ENCODE measurements at regions not wholly inside any gene's neighbourhood (a gene's known extent, or its start where the extent isn't known, plus 50 kb on each side); places are given as distances from the start of the nearest gene placed in this dataset.

DNA sequence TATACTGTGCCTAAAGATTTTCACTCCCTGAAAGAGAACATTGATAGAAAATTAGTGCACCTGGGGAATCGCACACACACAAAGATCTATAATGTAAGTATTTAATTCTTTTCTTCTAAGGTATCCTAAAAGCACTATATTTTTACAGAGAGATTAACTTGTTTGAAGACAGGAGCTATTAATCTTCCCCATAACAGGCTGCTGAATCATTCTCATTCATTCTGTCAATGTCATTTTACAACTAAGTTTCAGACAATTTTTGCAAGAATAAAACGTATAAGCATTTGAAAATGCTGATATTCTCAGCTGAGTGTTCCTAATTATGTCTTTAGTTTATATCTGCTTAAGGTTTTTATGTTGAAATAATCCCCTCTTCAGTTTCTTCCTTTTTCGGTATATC is 776.7 kb downstream of the NXPH1 start:
- WGBS, 2 experiments (ENCODE audit: extremely low coverage in 2 of 2, insufficient read length in 1 of 2), result no CpG with 5 or more reads among the region's 3 CpGs
- Histone ChIP-seq H3K4me2 (ENCODE audit: low read depth, low read length) (no peak overlapping the region), H3K23ac (ENCODE audit: low read depth, low read length) (no peak overlapping the region), H4K5ac (ENCODE audit: low read depth, low read length) (no peak overlapping the region), H2BK20ac (ENCODE audit: low read depth, low read length) (no peak overlapping the region), H4K91ac (ENCODE audit: insufficient read depth, low read depth, low read length) (no peak overlapping the region), H2AFZ (replicated peaks; ENCODE audit: low read length, poor library complexity) (no peak overlapping the region), H2BK15ac (ENCODE audit: low read depth, low read length) (no peak overlapping the region), H3K14ac (replicated peaks; ENCODE audit: low read depth, low read length) (no peak overlapping the region), H2BK5ac (ENCODE audit: low read depth, low read length, poor library complexity, severe bottlenecking) (no peak overlapping the region), H2BK120ac (ENCODE audit: low read depth, low read length) (no peak overlapping the region), H3K4ac (ENCODE audit: low read depth, low read length) (no peak overlapping the region), H4K20me1 (ENCODE audit: insufficient read depth, low read length) (no peaks in the 10 kb centered on the region), H3K56ac (ENCODE audit: extremely low read depth, insufficient read depth, low read length) (no peak overlapping the region), H3K36me3 (ENCODE audit: control insufficient read depth, insufficient read depth, low read length) (no peaks in the 10 kb centered on the region), H2AK9ac (replicated peaks; ENCODE audit: low read depth, low read length, poor library complexity) (no peak overlapping the region), H3K4me1 (ENCODE audit: control insufficient read depth, insufficient read depth, low read length) (no peaks in the 10 kb centered on the region), H4K8ac (ENCODE audit: low read depth in 2 of 2, low read length in 2 of 2) (no peak overlapping the region), H3K9me1 (ENCODE audit: insufficient read depth, low read length) (no peaks in the 10 kb centered on the region), H3K79me1 (ENCODE audit: low read depth in 1 of 2, low read length in 2 of 2) (no peaks in the 10 kb centered on the region), H2AK5ac (ENCODE audit: low read depth, low read length) (no peak overlapping the region), H3K27ac (ENCODE audit: insufficient read depth, low read length) (no peak overlapping the region), H3K9me3 (ENCODE audit: control insufficient read depth, insufficient read depth, low read length) (no peaks in the 10 kb centered on the region), H3K27me3 (ENCODE audit: control insufficient read depth, insufficient read depth, low read length) (no peaks in the 10 kb centered on the region), H3K4me3 (ENCODE audit: insufficient read depth, low read depth, low read length) (no peak overlapping the region), H3K18ac (ENCODE audit: low read depth, low read length) (no peak overlapping the region), H3K9ac (ENCODE audit: low read depth, low read length) (no peak overlapping the region)
- CTCF ChIA-PET, result interaction anchor here (1.3 kb wide), 1 partner anchor 85 kb away, joined by 3 read pairs; no protein-coding TSS in a partner anchor
- ATAC-seq (ENCODE audit: low read depth) (no peak), DNase-seq (no peak)
- intact Hi-C loops (cut with micrococcal nuclease) (no loop called here), in situ Hi-C loops (cut with MboI; ENCODE audit: low sequenced_read_pairs) (no loop called here), dilution Hi-C loops (cut with HindIII; ENCODE audit: low sequenced_read_pairs, unreplicated experiment) (no loop called here)
- BruUV-seq (replicated peaks), result no TSS peak
- TF ChIP-seq, protein P1, sequence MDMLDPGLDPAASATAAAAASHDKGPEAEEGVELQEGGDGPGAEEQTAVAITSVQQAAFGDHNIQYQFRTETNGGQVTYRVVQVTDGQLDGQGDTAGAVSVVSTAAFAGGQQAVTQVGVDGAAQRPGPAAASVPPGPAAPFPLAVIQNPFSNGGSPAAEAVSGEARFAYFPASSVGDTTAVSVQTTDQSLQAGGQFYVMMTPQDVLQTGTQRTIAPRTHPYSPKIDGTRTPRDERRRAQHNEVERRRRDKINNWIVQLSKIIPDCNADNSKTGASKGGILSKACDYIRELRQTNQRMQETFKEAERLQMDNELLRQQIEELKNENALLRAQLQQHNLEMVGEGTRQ (IDR thresholded peaks at IDR 0.05; ENCODE audit: low read depth, low read length), result no peak
- TF ChIP-seq RFX5 (IDR thresholded peaks at IDR 0.05; ENCODE audit: low read depth, low read length), result no peak
- TF ChIP-seq BHLHE40 (IDR thresholded peaks at IDR 0.05; ENCODE audit: low read depth, low read length), result no peak
- no peak for TF ChIP-seq POLR2A (IDR thresholded peaks at IDR 0.05; ENCODE audit: low read depth, low read length)
- TF ChIP-seq CHD1 (IDR thresholded peaks at IDR 0.05; ENCODE audit: low read depth, low read length), result no peak
- no peak for TF ChIP-seq RCOR1 (IDR thresholded peaks at IDR 0.05; ENCODE audit: insufficient replicate concordance, low read length)
- TF ChIP-seq CEBPB (IDR thresholded peaks at IDR 0.05; ENCODE audit: low read depth, low read length), result no peak
- TF ChIP-seq SMC3 (IDR thresholded peaks at IDR 0.05; ENCODE audit: low read depth, low read length), result no peak
- no peak for TF ChIP-seq CTCF (conservative IDR thresholded peaks at IDR 0.05; ENCODE audit: low read depth, low read length)
- TF ChIP-seq RAD21 (IDR thresholded peaks at IDR 0.05; ENCODE audit: low read length), result no peak
- no peak for TF ChIP-seq MXI1 (IDR thresholded peaks at IDR 0.05; ENCODE audit: borderline replicate concordance, low read depth, low read length)
- POLR2A ChIA-PET (ENCODE audit: unreplicated experiment), result no interaction called here

All from IMR-90 (cell line).